LHCN-M2 (cell line): ENCODE measurements at regions not wholly inside any gene's neighbourhood (a gene's known extent, or its start where the extent isn't known, plus 50 kb on each side); places are given as distances from the start of the nearest gene placed in this dataset.

Experiments
- DNase-seq: peaks from one replicate; pipeline ENCODE4 v3.0.0-alpha.2; 2012; ENCODE audit warnings: low read depth

DNA sequence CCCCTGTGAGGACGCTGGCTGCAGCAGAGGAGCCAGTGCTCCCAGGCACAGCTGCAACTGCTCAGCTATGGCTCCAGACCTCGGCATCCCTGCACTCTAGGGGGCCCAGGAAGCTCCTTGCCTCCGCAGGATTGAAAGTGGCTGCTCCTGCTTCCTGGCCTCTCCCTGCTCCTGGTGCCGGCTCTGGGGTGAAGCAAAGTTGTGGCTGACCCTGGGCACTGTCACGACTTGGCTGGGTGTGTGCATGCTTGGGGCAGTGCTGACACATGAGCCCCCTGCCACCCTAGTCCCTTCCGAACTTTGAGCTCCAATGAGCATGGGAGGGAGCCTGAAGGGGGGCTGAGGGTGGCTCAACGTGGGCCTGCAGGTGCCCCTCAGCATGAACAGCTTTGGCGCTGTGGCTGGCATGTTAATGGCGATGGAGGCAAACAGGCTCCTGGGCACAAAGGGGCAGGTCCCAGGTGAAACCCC lies 1512.2 kb downstream of the KCNT2 start:
- DNase-seq, result no peak

DNA sequence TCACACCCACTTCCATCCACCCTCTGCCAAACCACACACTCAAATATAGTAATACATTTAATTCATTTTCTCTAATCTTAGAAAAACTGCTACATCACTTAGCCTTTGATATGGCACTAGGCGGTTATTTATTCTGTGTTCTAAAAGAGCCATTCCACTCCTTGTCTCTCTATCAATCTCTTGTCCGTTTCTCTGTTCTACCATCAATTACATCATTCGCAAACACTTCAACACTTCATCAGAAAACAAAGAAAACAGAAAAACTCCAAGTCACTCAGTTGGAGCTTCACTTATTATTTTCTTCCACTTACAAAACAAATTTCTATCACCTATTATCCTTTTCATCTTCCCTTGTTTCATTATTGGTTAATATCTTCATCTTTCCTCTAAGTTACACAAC lies 1523.0 kb downstream of the KCNT2 start:
- no peak for DNase-seq

DNA sequence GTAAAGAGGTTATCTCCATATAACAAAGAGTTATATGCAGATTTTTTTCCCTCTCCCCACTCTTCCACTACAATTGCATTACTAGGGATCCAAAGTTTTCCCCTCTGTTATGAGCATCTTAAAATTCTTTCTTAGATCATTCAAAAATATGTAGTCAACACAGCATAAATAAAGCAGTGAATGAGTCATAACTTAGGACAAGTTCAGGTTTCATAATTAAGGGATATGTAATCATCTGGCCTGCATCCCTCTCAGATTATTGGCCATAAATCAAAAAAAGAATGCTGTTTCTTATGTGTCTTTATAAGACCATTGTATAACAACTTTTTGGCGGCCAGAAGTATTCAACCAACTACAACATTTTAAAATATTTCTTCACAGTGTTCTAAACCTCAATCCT lies 1526.1 kb downstream of the KCNT2 start:
- DNase-seq, result no peak

GRCh38 chr1:195076682-195077081 lies 1531.6 kb downstream of the KCNT2 start:
- no peak for DNase-seq

DNA sequence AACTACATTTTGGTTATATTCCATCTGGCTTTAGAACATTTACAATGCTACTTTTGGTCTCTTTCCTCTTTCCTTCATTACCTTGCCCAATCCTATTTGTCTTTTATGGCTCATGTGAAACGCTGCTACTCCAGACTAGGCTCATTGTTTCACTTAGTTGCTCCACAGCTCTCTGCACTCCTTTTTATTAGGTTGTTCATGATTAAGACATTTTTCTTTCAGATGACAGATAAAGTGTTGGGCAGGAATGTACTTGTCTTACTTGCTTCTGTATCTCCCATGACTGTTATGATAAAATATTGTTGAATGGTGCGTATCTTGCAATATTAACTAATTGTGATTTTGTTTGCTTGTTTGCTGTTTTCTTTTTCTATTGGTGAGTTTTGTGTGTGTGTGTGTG lies 1532.3 kb downstream of the KCNT2 start:
- DNase-seq, result no peak

- DNase-seq, result no peak
These were observed 1536.8 kb downstream of the KCNT2 start for GRCh38 chr1:195071461-195071860.

- no peak for DNase-seq
These were observed 1542.8 kb downstream of the KCNT2 start for GRCh38 chr1:195065437-195065836.

GRCh38 chr1:195064358-195064757 lies 1543.9 kb downstream of the KCNT2 start:
- no peak for DNase-seq

- DNase-seq, result no peak
These were observed 1554.0 kb downstream of the KCNT2 start for GRCh38 chr1:195054217-195054687.

DNA sequence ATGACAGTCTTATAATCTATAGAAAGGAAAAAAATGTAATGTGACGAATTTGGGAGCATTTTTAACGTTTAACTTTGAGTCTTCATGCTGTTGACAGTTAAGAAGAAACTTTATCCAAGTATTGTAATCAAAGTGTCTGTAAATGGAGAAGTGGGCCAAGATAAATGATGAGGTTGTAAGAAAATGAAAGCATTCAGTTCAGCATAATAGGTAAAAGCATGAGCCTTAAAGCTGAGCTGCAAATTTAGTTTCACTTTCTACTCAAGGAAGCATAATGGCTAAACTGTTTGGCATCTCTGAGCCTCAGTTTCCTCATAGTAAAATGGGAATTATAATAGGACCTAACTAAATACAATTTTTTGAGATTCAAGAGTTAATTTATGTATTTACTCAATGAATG lies 1554.8 kb downstream of the KCNT2 start:
- DNase-seq, result no peak

DNA sequence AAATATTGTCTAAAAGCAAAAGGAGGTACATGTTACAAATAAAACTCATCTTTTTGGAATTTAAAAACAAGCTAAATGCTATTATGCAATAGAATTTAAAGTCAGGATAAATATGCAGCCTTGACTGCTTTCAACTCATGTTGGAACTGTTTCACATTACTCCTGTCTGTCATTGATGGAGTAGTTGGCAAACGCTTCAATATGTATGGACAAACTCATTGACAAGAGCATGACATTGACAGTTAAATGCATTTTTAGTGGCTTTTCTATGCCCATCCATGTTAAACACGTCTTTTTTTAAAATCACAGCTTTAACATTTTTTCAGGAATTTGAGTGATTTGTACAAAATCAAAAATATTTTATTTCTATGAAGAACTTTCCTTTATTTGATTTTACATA lies 1560.5 kb downstream of the KCNT2 start:
- no peak for DNase-seq

DNA sequence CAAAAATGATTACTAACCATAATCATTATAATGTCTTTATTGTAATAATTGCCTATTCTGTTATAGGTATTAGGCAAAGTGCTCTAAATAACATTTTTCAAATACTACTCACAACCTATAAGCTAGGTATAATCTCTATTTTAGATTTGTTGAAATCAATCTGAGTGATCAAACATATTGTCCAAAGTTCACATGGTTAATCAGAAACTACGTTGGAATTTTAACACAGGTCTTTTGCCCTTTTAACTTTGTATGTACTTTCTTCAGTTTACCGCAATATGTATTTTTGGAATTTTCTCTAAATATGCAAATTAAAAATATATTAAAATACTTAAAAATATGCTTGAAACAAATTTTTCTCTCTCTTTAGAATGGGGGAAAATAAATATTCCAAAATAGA lies 1563.2 kb downstream of the KCNT2 start:
- no peak for DNase-seq

DNA sequence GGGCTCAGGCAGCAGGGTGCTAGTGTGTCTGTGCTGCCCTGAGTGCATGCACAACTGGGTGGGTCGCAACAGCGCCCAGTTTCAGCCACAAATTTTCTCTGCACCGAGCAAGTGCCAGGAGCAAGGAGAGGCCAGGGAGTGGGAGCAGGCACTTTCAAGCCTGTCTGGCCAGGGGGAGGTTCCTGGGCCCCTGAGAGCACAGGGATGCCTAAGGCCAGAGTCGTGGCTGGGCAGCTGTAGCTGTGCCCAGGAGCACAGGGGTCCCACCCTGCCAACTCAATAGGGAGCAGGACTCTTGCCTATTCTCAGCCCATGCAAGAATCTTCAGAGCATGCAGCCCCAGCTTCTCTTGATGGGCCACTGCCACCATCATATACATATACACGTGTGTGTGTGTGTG lies 1577.4 kb downstream of the KCNT2 start:
- DNase-seq, result no peak

DNA sequence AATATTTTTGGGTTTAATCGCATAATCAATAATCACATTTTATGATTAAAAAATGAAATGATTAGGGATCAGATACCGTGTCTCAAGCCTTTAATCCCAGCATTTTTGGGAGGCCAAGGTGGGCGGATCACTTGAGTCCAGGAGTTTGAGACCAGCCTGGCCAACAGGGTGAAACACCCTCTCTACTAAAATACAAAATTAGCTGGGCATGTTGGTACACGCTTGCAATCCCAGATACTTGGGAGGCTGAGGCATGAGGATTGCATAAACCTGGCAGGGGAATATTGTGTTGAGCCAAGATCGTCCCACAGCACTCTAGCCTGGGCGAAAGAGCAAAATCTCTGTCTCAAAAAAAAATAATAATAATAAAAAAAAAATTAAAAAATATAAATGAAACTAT lies 1581.4 kb downstream of the KCNT2 start:
- DNase-seq, result no peak

DNA sequence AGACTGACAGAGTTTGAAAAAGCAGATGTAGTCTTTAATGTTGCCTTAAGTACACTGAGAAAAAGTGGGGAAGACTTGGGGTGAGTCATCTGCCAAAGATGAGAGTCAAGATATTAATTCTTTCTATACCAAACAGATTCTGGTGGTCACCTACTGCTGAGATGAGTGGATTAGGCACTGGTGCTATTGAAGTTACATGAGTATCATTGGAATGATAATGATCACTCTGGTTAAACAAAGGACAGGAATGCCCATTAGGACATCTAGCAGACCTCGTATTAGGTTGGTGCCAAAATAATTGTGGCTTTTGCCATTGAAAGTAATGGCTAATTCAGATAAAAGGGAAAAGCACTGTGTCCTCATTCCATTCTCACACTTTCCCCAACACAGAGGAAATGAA lies 1588.9 kb downstream of the KCNT2 start:
- no peak for DNase-seq

GRCh38 chr1:195012995-195013394 lies 1595.2 kb downstream of the KCNT2 start:
- no peak for DNase-seq

DNA sequence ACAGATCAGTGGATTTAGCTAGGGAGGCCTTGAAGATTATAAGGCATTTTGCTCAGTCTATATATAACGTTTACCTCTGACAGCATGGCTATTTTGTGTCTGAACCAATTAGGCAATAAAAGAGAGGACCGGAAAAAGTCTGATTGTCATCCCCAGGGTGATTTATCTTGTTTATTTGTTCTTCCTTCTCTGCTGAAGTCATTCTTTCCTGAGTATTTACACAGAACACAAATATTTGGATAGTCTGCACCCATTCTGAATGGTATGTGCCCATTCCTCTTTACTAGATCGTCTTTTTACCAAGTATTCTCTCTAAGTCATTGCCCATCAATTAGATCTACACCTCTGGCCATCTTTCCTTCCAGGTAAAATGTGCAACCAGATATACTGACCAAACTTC lies 1602.9 kb downstream of the KCNT2 start:
- no peak for DNase-seq

DNA sequence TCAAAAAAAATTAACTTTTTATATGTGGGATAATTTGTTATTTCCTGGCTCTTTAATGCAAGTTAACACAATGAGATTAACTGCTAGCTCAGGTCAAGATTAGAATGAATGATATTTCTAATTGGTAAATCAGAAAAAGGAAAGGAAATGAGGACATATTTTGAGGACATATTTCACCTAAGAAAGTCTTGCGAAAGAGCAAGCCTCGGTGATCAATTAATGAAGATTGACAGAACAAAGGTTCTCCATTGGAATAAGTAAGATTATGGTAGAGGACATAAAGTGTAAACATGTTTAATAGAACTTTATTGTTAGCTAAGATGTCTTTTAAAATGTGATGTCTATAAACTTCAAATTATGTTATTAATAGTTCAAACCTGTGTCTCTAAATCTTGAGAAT lies 1617.8 kb downstream of the KCNT2 start:
- DNase-seq, result no peak

- no peak for DNase-seq
These were observed 1632.3 kb downstream of the KCNT2 start for GRCh38 chr1:194975913-194976312.

GRCh38 chr1:194968916-194969315 lies 1639.3 kb downstream of the KCNT2 start:
- DNase-seq, result no peak

DNA sequence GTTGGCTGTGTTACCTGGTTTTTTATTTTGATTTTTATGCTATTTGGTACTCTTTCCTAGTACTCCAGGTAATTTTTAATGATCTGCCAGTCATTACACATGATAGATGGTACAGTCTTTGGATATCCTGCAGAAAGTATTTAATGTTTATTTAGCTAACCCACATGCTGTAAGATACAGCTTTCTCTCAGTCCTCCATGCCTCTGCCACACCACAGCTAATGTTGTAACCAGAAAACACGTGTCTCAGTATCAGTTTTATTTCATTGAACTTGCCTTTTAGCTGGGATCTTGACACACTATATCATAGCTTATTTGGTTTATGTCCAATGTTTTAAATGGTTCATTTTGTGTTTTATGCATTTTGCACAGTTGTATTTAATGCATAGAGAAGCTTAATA lies 1648.4 kb downstream of the KCNT2 start:
- DNase-seq, result no peak

- no peak for DNase-seq
These were observed 1656.1 kb downstream of the KCNT2 start for GRCh38 chr1:194952171-194952570.

DNA sequence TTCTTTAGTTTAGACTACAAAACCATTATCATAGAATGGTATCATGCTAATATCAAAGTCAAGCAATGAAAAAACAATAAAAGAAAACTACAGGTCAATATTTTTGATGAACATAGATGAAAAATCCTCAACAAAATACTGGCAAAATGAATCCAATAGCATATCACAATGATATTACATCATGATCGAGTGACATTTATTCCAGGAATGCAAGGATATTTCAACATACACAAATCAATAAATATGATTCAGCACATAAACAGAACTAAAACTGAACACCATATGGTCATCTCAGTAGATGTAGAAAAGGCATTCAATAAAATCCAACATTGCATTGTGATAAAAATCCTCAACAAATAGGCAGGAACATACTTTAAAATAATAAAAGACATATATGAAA lies 1657.7 kb downstream of the KCNT2 start:
- DNase-seq, result no peak

DNA sequence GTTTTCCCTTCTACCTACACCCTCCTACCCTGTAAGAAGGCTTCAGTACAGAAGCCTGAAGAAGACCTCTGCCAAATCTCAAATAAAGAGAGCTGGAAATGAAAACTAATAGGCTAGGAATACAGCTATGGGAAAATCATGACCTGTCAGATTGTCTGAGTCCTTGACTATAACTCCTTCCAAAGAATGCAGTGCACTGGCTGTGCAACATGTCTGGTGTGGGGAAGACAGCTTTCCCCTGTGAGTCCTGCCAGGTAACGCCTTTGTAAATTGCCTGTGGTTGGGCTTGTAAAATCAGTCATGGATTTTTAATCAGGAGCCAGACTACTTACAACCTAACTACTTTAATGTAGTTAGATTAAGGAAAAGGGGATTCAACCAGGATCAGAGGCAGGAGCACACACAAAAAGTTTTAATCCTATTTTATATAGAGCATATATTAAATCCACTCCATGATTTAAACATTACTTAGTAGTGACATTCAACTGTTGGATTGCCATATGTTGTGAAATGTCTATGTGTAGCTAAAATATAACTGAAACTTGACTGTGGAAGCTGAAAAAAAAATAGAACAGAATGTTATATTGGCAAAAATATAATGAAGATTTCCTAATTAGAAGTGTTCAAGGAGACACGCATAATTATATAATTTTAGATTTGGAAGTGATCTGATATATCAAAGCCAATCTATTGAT lies 1667.8 kb downstream of the KCNT2 start:
- DNase-seq, result no peak
